ENCODE measurements at regions not wholly inside any gene's neighbourhood (a gene's known extent, or its start where the extent isn't known, plus 50 kb on each side); places are given as distances from the start of the nearest gene placed in this dataset.

GRCh38 chr14:38752341-38752740 is 350.7 kb downstream of the SEC23A start:
- DNase-seq (ENCODE audit: low read depth, low spot score), result no peak
- in situ Hi-C loops (cut with HindIII; ENCODE audit: low sequenced_read_pairs), result no loop called here

DNA sequence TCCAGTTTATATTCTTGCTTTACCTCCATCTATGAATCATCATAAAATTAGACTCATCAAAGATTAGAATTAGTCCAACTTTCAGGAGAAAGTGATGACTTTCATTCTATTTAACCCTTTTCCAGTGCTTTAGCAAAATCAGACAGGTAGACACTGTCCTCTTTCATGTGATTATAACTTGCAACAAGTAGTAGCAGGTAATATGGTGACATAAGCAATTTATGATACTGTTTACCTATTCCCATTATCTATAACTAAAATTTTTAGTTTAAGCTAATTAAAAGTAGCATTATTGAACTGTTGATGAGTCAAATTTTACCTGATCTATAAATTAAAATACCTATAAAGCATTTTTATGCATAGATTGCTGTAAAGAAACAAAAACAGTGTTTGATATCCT is 351.6 kb downstream of the SEC23A start:
- no peak for DNase-seq (ENCODE audit: low read depth, low spot score)
- in situ Hi-C loops (cut with HindIII; ENCODE audit: low sequenced_read_pairs), result no loop called here
- H3K4me3 ChIP-seq (ENCODE audit: low read depth, low read length), result no peak overlapping the region
- TF ChIP-seq, protein P1, sequence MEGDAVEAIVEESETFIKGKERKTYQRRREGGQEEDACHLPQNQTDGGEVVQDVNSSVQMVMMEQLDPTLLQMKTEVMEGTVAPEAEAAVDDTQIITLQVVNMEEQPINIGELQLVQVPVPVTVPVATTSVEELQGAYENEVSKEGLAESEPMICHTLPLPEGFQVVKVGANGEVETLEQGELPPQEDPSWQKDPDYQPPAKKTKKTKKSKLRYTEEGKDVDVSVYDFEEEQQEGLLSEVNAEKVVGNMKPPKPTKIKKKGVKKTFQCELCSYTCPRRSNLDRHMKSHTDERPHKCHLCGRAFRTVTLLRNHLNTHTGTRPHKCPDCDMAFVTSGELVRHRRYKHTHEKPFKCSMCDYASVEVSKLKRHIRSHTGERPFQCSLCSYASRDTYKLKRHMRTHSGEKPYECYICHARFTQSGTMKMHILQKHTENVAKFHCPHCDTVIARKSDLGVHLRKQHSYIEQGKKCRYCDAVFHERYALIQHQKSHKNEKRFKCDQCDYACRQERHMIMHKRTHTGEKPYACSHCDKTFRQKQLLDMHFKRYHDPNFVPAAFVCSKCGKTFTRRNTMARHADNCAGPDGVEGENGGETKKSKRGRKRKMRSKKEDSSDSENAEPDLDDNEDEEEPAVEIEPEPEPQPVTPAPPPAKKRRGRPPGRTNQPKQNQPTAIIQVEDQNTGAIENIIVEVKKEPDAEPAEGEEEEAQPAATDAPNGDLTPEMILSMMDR (IDR thresholded peaks at IDR 0.05; ENCODE audit: low read depth, low read length), result no peak

More at GRCh38 chr14:38752341-38752740, 350.7 kb downstream of the SEC23A start:
- TF ChIP-seq, protein P1 (IDR thresholded peaks at IDR 0.05; ENCODE audit: low read depth, low read length), result no peak
- H3K4me3 ChIP-seq (ENCODE audit: low read depth, low read length), result no peak overlapping the region

- no peak for DNase-seq (ENCODE audit: low read depth, low spot score)
- H3K4me3 ChIP-seq (ENCODE audit: low read depth, low read length), result no peak overlapping the region
- in situ Hi-C loops (cut with HindIII; ENCODE audit: low sequenced_read_pairs), result no loop called here
- TF ChIP-seq, protein P1 (IDR thresholded peaks at IDR 0.05; ENCODE audit: low read depth, low read length), result no peak
Measured at GRCh38 chr14:38749936-38750335, 353.1 kb downstream of the SEC23A start.

GRCh38 chr14:38745861-38746260 is 357.2 kb downstream of the SEC23A start:
- TF ChIP-seq, protein P1 (IDR thresholded peaks at IDR 0.05; ENCODE audit: low read depth, low read length), result no peak
- H3K4me3 ChIP-seq (ENCODE audit: low read depth, low read length), result no peak overlapping the region
- DNase-seq (ENCODE audit: low read depth, low spot score), result no peak
- in situ Hi-C loops (cut with HindIII; ENCODE audit: low sequenced_read_pairs), result no loop called here

- H3K4me3 ChIP-seq (ENCODE audit: low read depth, low read length), result no peak overlapping the region
- in situ Hi-C loops (cut with HindIII; ENCODE audit: low sequenced_read_pairs), result no loop called here
- TF ChIP-seq, protein P1 (IDR thresholded peaks at IDR 0.05; ENCODE audit: low read depth, low read length), result no peak
- no peak for DNase-seq (ENCODE audit: low read depth, low spot score)
Measured at GRCh38 chr14:38743966-38744584, 359.0 kb downstream of the SEC23A start.

DNA sequence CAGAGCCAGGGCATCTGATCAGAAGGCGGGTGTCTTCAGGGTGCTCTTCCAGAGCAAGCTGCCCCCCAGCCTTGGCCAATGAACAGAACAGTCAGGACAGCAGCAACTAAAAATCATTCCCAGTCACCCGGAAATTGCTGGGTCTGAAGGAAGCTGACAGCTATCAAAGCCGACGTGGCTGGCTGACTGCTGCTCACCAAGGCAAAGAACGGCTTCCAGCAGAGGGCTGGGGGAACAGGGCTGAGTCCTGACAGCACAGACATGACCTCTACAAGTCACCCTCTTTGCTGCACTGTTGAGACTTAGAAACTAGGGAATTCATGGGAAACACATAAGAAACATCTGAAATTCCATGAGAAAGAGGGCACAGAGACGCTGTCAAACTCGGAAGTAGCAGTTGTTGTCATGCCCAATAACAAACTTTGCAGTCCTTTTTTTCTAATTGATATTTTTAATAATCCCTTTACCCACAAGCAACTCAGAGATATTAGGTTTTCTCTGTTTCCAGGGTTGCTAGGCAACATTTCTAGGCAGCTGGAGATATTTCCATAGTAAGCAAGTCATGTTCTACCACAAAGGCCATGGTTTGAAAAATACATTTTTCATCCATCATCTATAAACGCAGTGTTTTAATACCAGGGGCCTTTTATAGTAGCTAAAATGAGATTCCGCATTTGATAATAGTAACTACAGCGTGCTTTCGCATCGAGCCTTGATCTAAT is 365.2 kb downstream of the SEC23A start:
- TF ChIP-seq, protein P1 (IDR thresholded peaks at IDR 0.05; ENCODE audit: low read depth, low read length), result no peak
- in situ Hi-C loops (cut with HindIII; ENCODE audit: low sequenced_read_pairs), result no loop called here
- H3K4me3 ChIP-seq (ENCODE audit: low read depth, low read length), result no peak overlapping the region
- no peak for DNase-seq (ENCODE audit: low read depth, low spot score)
